HCT116 (cell line): ENCODE measurements at regions not wholly inside any gene's neighbourhood (a gene's known extent, or its start where the extent isn't known, plus 50 kb on each side); places are given as distances from the start of the nearest gene placed in this dataset.

Experiments
- CTCF ChIP-seq, 3 experiments: fragments of 200-600 bp in 1 of 3; sonication (generic) in 1 of 3; IDR thresholded peaks in 2 of 3; conservative IDR thresholded peaks in 1 of 3; 2 replicates each; pipeline ENCODE4 v1.5.1; 2012 to 2017; ENCODE audit warnings: low read depth in 2 of 3, low read length in 2 of 3, antibody characterized with exemption in 1 of 3, borderline replicate concordance in 1 of 3, control low read depth in 1 of 3, mild to moderate bottlenecking in 1 of 3, mixed read lengths in 1 of 3, mixed run types in 1 of 3, moderate library complexity in 1 of 3; ENCODE audit not compliant: insufficient read depth in 1 of 3
- ELF1 ChIP-seq: IDR thresholded peaks from 2 replicates; pipeline ENCODE4 v1.6.1; 2012; ENCODE audit warnings: low read depth, borderline replicate concordance
- EZH2 ChIP-seq: fragments of 200-600 bp; sonication (generic); IDR thresholded peaks from 2 replicates; pipeline ENCODE4 v1.6.1; 2017; ENCODE audit warnings: antibody characterized with exemption, mixed run types
- EZH2phosphoT487 ChIP-seq: fragments of 200-600 bp; IDR thresholded peaks from 2 replicates; pipeline ENCODE4 v1.6.1; 2018; ENCODE audit warnings: antibody characterized with exemption, borderline replicate concordance
- JUND ChIP-seq: IDR thresholded peaks from 2 replicates; pipeline ENCODE4 v1.6.1; 2012
- MAX ChIP-seq: IDR thresholded peaks from 2 replicates; pipeline ENCODE4 v1.6.1; 2012
- POLR2A ChIP-seq: IDR thresholded peaks from 2 replicates; pipeline ENCODE4 v1.7.0; 2011; ENCODE audit warnings: borderline replicate concordance; ENCODE audit not compliant: insufficient read depth, insufficient read length; ENCODE audit errors: extremely low read depth
- POLR2AphosphoS5 ChIP-seq: IDR thresholded peaks from 2 replicates; pipeline ENCODE4 v1.6.1; 2011; ENCODE audit warnings: mild to moderate bottlenecking, low read depth, low read length, moderate library complexity
- REST ChIP-seq: IDR thresholded peaks from 2 replicates; pipeline ENCODE4 v1.6.1; 2012; ENCODE audit warnings: low read depth
- SIN3A ChIP-seq: IDR thresholded peaks from 2 replicates; pipeline ENCODE4 v1.6.1; 2012; ENCODE audit warnings: low read depth
- TCF7L2 ChIP-seq: IDR thresholded peaks from 2 replicates; pipeline ENCODE4 v1.7.0; 2011; ENCODE audit warnings: borderline replicate concordance, inconsistent platforms; ENCODE audit not compliant: insufficient read depth, insufficient read length; ENCODE audit errors: extremely low read depth
- YY1 ChIP-seq: IDR thresholded peaks from 2 replicates; pipeline ENCODE4 v1.6.1; 2011; ENCODE audit warnings: low read length, low read depth, moderate library complexity, mild to moderate bottlenecking; ENCODE audit not compliant: insufficient replicate concordance; ENCODE audit errors: extremely low read depth

GRCh38 chr5:58370606-58371005 lies 89.3 kb downstream of the PLK2 start:
- TF ChIP-seq POLR2AphosphoS5, result no peak
- no peak for TF ChIP-seq TCF7L2
- TF ChIP-seq CTCF (IDR thresholded peaks at IDR 0.05 in 2 of 3, conservative IDR thresholded peaks at IDR 0.05 in 1 of 3; ENCODE audit: borderline replicate concordance in 1 of 3, insufficient read depth in 1 of 3, low read depth in 2 of 3, low read length in 2 of 3), result no peak
- TF ChIP-seq ELF1, result no peak
- TF ChIP-seq EZH2, result no peak
- no peak for TF ChIP-seq POLR2A
- no peak for TF ChIP-seq REST
- no peak for TF ChIP-seq SIN3A
- TF ChIP-seq EZH2phosphoT487, result no peak
- no peak for TF ChIP-seq JUND
- TF ChIP-seq MAX, result no peak
- no peak for TF ChIP-seq YY1
